ENCODE measurements at regions not wholly inside any gene's neighbourhood (a gene's known extent, or its start where the extent isn't known, plus 50 kb on each side); places are given as distances from the start of the nearest gene placed in this dataset.

GRCh38 chr11:16615480-16615879 is 123.0 kb upstream of the C11orf58 start:
- TF ChIP-seq EZH2phosphoT487 (IDR thresholded peaks at IDR 0.05; ENCODE audit: borderline replicate concordance) (no peak), CTCF (conservative IDR thresholded peaks at IDR 0.05; ENCODE audit: low read length) (no peak)
- H2AFZ ChIP-seq (ENCODE audit: low read length): no peak overlapping the region
- H3K4me3 ChIP-seq (ENCODE audit: low read length, poor library complexity, severe bottlenecking): no peak overlapping the region
- H3K36me3 ChIP-seq (ENCODE audit: insufficient read depth, low read length): no peaks in the 10 kb centered on the region
- H3K9me2 ChIP-seq (replicated peaks; ENCODE audit: low read depth, low read length): no peaks in the 10 kb centered on the region
- H3K4me1 ChIP-seq (ENCODE audit: insufficient read depth, low read length, poor library complexity, severe bottlenecking): no peaks in the 10 kb centered on the region
- H3K9me3 ChIP-seq (ENCODE audit: insufficient read depth, low read depth, low read length): no peaks in the 10 kb centered on the region
- H3K9ac ChIP-seq (ENCODE audit: low read depth, low read length, poor library complexity, severe bottlenecking): no peak overlapping the region
- no peaks in the 10 kb centered on the region for H3K79me2 ChIP-seq (ENCODE audit: insufficient read depth, low read length)
- H3K27me3 ChIP-seq (ENCODE audit: insufficient read depth, low read length, poor library complexity, severe bottlenecking): no peaks in the 10 kb centered on the region
- no peaks in the 10 kb centered on the region for H3F3A ChIP-seq (ENCODE audit: low read depth)
- H3K4me2 ChIP-seq (ENCODE audit: low read depth, low read length, poor library complexity, severe bottlenecking): no peak overlapping the region
- no peaks in the 10 kb centered on the region for H4K20me1 ChIP-seq (ENCODE audit: insufficient read depth, low read length, poor library complexity, severe bottlenecking)

GRCh38 chr11:16613512-16614381 is 124.7 kb upstream of the C11orf58 start:
- Histone ChIP-seq H3K9me2 (replicated peaks; ENCODE audit: low read depth, low read length) (no peaks in the 10 kb centered on the region), H3K36me3 (ENCODE audit: insufficient read depth, low read length) (no peaks in the 10 kb centered on the region), H3F3A (ENCODE audit: low read depth) (no peaks in the 10 kb centered on the region), H3K9me3 (ENCODE audit: insufficient read depth, low read depth, low read length) (no peaks in the 10 kb centered on the region), H3K27me3 (ENCODE audit: insufficient read depth, low read length, poor library complexity, severe bottlenecking) (no peaks in the 10 kb centered on the region), H3K9ac (ENCODE audit: low read depth, low read length, poor library complexity, severe bottlenecking) (no peak overlapping the region), H3K79me2 (ENCODE audit: insufficient read depth, low read length) (no peaks in the 10 kb centered on the region), H3K4me1 (ENCODE audit: insufficient read depth, low read length, poor library complexity, severe bottlenecking) (no peaks in the 10 kb centered on the region), H4K20me1 (ENCODE audit: insufficient read depth, low read length, poor library complexity, severe bottlenecking) (no peaks in the 10 kb centered on the region), H3K4me3 (ENCODE audit: low read length, poor library complexity, severe bottlenecking) (no peak overlapping the region), H3K4me2 (ENCODE audit: low read depth, low read length, poor library complexity, severe bottlenecking) (peak overlapping the region; percentile 23), H2AFZ (ENCODE audit: low read length) (peak overlapping the region; percentile 77)
- TF ChIP-seq CTCF (conservative IDR thresholded peaks at IDR 0.05; ENCODE audit: low read length) (peak; percentile 81), EZH2phosphoT487 (IDR thresholded peaks at IDR 0.05; ENCODE audit: borderline replicate concordance) (no peak)

GRCh38 chr11:16613262-16613511 is 125.3 kb upstream of the C11orf58 start:
- H3K27me3 ChIP-seq (ENCODE audit: insufficient read depth, low read length, poor library complexity, severe bottlenecking): no peaks in the 10 kb centered on the region
- no peak overlapping the region for H3K9ac ChIP-seq (ENCODE audit: low read depth, low read length, poor library complexity, severe bottlenecking)
- TF ChIP-seq CTCF (conservative IDR thresholded peaks at IDR 0.05; ENCODE audit: low read length): no peak
- TF ChIP-seq EZH2phosphoT487 (IDR thresholded peaks at IDR 0.05; ENCODE audit: borderline replicate concordance): no peak
- no peaks in the 10 kb centered on the region for H3F3A ChIP-seq (ENCODE audit: low read depth)
- H3K36me3 ChIP-seq (ENCODE audit: insufficient read depth, low read length): no peaks in the 10 kb centered on the region
- H4K20me1 ChIP-seq (ENCODE audit: insufficient read depth, low read length, poor library complexity, severe bottlenecking): no peaks in the 10 kb centered on the region
- no peaks in the 10 kb centered on the region for H3K9me3 ChIP-seq (ENCODE audit: insufficient read depth, low read depth, low read length)
- no peak overlapping the region for H2AFZ ChIP-seq (ENCODE audit: low read length)
- H3K9me2 ChIP-seq (replicated peaks; ENCODE audit: low read depth, low read length): no peaks in the 10 kb centered on the region
- H3K4me1 ChIP-seq (ENCODE audit: insufficient read depth, low read length, poor library complexity, severe bottlenecking): no peaks in the 10 kb centered on the region
- no peaks in the 10 kb centered on the region for H3K79me2 ChIP-seq (ENCODE audit: insufficient read depth, low read length)
- peak overlapping the region; percentile 23 for H3K4me2 ChIP-seq (ENCODE audit: low read depth, low read length, poor library complexity, severe bottlenecking)
- no peak overlapping the region for H3K4me3 ChIP-seq (ENCODE audit: low read length, poor library complexity, severe bottlenecking)

Data from Loucy (cell line).